GM21390 (cell line): ENCODE measurements at regions not wholly inside any gene's neighbourhood (a gene's known extent, or its start where the extent isn't known, plus 50 kb on each side); places are given as distances from the start of the nearest gene placed in this dataset.

ENCODE experiments used
- ATAC-seq: cut with Tn5 transposase; IDR thresholded peaks from one replicate; pipeline ENCODE4 v1.9.1; 2021; ENCODE audit not compliant: unreplicated experiment

GRCh38 chr9:109830545-109830944 lies 50.5 kb downstream of the PALM2AKAP2 start:
- no peak for ATAC-seq

DNA sequence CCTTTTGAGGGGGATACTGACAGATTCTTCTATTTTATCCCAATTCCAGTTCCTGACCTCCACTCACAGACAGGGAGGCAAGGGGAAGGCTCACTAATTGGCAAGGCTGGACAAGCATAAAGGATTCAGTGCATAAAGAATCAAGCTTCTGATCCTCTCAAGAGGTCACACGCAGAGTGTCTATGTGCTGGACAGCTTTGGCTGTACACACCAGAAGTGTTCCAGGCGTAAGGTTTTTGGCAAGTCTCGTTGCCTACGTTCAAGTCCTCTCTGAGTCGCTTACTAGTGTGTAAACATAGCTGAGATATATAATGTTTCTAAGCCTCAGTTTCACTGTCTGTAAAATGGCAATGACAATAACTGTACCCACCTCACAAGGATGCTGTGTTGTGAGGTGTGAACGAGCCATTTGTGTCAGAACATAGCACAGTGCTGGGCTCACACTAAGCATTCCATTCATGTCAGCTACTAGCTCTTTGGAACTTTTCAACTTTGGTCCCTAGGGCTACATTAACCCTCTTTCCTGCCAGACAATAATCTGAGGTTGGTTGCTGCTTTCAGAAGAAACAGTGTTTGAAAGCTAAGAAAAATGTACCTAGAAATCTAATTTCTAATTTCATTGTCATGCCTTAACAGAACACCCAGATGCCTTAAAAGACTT lies 52.1 kb downstream of the PALM2AKAP2 start:
- ATAC-seq: no peak

- no peak for ATAC-seq
Measured at GRCh38 chr9:109834855-109835254, 54.9 kb downstream of the PALM2AKAP2 start.

DNA sequence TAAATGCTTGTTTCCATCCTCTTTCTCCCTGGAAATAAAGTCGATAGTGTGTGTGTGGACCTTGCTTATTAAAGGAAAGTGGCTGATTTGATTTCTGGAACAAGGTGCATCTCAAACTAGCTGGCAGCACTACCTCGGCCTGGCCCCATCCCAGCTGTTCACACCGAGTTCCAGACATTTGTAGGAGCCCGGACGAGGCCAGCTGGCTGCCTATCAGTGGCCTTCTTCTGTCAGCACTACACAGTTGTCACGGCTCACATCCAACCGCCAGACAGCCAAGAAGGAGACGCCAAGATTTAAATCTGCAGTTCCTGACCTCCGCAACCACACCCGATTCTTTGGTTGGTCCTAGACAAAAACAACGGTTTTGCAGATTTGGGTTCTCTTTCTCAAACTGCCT lies 63.6 kb downstream of the PALM2AKAP2 start:
- ATAC-seq: no peak

GRCh38 chr9:109845226-109845625 lies 65.2 kb downstream of the PALM2AKAP2 start:
- ATAC-seq: no peak

- ATAC-seq: no peak
Measured at GRCh38 chr9:109846776-109847175, 66.8 kb downstream of the PALM2AKAP2 start.

DNA sequence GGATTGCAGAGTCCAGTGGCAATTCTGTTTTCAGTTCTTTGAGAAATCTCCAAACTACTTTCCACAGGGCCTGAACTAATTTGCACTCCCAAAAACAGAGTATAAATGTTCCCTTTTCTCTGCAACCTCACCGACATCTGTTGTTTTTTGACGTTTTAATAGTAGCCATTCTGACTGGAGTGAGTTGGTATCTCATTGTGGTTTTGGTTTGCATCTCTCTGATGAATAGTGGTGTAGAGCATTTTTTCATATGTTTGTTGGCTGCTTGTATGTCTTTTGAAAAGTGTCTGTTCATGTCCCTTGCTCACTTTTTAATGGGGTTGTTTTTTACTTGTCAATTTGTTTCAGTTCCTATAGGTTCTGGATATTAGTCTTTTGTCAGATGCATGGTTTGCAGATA lies 72.6 kb downstream of the PALM2AKAP2 start:
- ATAC-seq: no peak

DNA sequence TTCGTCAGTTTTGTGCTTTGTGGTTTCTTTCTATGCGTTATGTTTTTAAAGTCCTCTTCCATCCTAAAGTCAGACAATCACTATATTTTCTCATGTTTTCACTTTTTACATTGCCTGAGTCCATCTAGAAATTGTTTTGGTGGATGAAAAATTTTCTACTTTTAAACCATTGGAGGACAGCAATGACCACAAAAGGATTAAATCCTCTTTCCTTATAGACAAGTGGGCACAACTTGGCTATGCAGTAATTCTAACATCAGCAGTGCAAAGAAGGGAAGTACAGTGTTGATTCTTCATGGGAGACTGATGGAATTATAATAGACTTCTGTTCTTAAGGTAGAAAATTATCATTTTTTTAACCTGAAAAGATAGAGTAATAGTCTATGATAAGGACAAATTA lies 75.5 kb downstream of the PALM2AKAP2 start:
- no peak for ATAC-seq

DNA sequence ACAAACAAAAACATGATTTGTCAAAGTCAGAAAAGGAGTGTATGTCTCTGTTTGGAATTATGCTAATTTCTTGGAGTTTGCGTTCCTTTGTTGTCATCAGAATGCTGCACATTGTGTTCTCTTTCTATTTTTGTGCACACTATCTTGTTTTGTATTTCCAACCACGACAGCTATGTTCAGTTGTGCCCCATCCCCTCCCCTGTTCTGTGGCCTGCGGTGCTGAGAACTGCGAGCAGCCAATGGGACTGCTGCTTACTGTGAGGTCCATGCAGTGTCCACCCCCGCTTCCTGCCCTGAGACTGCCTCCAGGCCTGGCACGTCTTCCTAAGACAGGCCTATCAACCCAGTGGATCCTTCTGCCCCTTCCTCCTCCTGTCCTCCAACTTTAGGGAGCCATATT lies 76.8 kb downstream of the PALM2AKAP2 start:
- ATAC-seq: no peak

DNA sequence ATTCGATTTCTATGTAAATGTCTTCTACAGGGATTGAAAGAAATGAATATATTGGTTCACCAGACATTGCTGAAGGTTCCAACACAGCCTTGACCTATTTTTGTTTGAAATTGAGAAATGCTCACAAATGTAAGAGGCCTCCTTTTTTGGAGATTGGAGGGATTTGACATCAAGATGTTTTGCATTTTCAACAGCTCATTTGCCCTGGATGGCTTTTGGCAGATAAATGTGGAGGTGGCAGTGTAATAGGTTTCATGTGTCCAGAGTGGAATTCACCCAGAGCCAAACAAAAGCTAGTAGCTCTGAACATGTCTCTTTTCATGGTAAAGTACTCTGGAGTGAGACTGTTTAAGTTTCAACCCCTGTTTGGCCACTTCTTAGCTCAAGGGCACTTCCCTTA lies 77.3 kb downstream of the PALM2AKAP2 start:
- no peak for ATAC-seq

GRCh38 chr9:109859447-109859846 lies 79.4 kb downstream of the PALM2AKAP2 start:
- no peak for ATAC-seq

GRCh38 chr9:109860521-109860920 lies 80.5 kb downstream of the PALM2AKAP2 start:
- no peak for ATAC-seq

- ATAC-seq: no peak
Measured at GRCh38 chr9:109861499-109861898, 81.5 kb downstream of the PALM2AKAP2 start.

- ATAC-seq: no peak
Measured at GRCh38 chr9:109861918-109862317, 81.9 kb downstream of the PALM2AKAP2 start.

DNA sequence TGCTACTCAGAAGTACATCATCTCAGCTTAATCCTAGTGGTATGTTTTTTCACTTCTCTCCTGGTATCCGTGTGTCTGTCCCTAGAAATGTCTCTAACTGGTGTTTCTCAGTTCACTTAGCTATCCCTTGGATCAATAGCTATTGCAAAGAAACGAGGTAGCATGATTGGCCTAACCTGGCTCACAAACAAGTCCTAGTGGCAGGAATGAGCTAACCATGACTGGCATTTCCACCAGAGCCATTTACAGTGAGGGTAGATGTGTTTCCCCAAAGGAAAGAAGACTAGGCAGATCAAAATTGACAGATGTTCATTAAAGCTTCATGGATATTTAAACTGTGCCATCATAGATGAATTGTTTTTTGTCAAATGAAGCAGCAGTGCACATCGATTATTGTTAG lies 82.5 kb downstream of the PALM2AKAP2 start:
- ATAC-seq: no peak

- no peak for ATAC-seq
Measured at GRCh38 chr9:109863961-109864360, 84.0 kb downstream of the PALM2AKAP2 start.

DNA sequence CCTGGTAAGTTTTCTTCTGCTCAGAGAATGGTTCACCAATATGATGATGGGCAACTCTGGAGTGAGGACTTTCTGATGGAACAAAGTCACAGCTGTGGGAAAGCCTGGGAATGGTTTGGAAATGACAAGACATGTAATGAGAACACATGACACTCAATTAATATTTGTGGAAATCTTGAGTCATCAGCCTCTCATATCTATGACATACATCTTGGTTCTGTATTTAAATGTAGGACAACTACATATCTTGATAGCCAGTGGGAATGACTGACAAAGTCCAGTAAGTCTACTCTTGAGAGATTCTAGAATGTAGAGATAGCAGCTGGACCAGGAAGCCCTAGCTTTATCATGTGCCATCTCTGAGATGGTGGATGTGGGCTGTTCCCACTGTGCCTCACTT lies 85.5 kb downstream of the PALM2AKAP2 start:
- ATAC-seq: no peak

- ATAC-seq: no peak
Measured at GRCh38 chr9:109868207-109868606, 88.2 kb downstream of the PALM2AKAP2 start.

DNA sequence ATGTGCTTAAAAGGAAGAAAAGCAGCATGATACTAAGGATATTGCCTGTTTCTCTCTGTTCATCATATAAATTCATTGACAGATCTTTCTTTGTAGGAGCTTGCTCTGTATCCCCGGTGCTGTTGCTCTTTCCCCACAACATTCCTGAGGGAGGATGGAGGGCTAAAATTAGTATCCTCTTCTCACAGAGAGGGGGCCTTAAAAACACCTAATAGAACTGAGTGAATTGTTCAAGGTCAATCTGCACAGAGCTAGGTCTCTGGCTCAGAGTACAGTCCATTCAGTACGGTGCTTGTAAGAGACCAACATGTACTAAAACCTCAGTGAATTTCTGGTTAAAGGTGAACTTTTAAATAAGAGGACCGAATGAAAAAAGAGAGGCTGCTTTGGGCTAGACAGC lies 88.7 kb downstream of the PALM2AKAP2 start:
- no peak for ATAC-seq

DNA sequence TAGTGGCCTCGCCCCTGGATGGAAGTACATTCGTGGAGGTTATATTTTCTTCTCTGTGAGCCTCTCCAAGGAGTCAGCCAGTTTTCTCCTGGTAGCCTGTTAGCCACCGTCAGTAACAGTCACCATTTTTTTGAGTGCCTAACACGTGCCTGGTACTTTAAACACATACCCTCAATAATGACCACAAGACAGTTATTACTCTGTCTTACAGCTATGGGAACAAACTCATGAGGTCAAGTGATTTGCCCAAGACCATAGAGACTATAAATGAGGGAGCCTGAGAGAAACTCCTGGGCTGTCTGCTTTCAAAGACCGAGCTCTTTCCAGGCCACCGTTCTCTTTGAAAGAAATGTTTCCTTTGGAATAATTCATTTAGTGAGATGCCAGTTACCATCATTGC lies 90.4 kb downstream of the PALM2AKAP2 start:
- no peak for ATAC-seq

- ATAC-seq: no peak
Measured at GRCh38 chr9:109872901-109873300, 92.9 kb downstream of the PALM2AKAP2 start.

- no peak for ATAC-seq
Measured at GRCh38 chr9:109875495-109876129, 95.6 kb downstream of the PALM2AKAP2 start.
